ENCODE measurements at regions not wholly inside any gene's neighbourhood (a gene's known extent, or its start where the extent isn't known, plus 50 kb on each side); places are given as distances from the start of the nearest gene placed in this dataset.

DNA sequence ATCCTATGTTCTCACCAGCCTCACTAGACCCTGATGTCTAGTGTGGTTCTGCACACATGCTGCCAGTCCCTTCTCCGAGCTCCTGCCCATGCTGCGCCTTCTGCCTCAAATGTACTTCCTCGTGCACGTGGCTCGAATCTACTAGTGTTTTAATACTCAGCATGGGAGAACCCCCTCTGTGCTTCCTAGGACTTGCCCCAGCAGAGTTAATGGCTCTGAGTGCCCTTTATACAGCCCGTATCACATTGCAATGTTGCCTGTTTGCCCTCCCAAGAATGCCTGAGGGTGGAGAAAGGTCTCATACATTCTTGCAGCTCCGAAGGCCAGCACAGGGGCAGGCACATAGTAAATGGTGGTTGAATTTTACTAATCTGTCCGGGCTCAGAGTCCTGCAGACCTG lies 190.8 kb upstream of the NLRP1 start:
- no peaks in the 10 kb centered on the region for H3K36me3 ChIP-seq (ENCODE audit: control insufficient read depth, low read depth, low read length)
- H3K9me3 ChIP-seq (ENCODE audit: control insufficient read depth, low read depth, low read length): no peaks in the 10 kb centered on the region
- H3K4me1 ChIP-seq (ENCODE audit: control insufficient read depth, low read depth, low read length): peaks cover 7% of the 10 kb centered on the region
- H3K27me3 ChIP-seq (ENCODE audit: control insufficient read depth, insufficient read depth, low read length): no peaks in the 10 kb centered on the region
- no peak overlapping the region for H3K4me3 ChIP-seq (ENCODE audit: low read length)
- H3K27ac ChIP-seq (ENCODE audit: low read length): no peak overlapping the region
- H3K9ac ChIP-seq (ENCODE audit: low read length): no peak overlapping the region

DNA sequence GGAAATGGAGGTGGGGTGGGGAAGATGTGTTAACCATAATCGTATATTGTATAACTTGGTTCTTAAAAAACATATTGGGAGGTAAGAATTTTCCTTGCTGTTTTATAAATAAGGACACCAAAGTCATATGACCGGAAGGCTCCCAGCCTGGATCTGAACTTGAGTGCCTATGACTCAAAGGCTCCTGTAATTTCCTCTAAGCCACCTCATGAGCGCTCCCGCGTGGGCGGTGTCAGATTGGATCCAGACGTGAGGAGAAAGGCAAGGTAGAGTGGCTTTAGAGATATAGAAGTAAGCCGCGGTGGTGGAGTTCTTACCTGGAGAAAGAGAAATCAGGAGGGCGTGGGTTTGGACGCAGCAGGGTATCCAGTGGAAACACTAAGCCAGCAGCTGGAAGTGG lies 196.2 kb upstream of the NLRP1 start:
- no peak overlapping the region for H3K27ac ChIP-seq (ENCODE audit: low read length)
- H3K9me3 ChIP-seq (ENCODE audit: control insufficient read depth, low read depth, low read length): peaks cover 9% of the 10 kb centered on the region

DNA sequence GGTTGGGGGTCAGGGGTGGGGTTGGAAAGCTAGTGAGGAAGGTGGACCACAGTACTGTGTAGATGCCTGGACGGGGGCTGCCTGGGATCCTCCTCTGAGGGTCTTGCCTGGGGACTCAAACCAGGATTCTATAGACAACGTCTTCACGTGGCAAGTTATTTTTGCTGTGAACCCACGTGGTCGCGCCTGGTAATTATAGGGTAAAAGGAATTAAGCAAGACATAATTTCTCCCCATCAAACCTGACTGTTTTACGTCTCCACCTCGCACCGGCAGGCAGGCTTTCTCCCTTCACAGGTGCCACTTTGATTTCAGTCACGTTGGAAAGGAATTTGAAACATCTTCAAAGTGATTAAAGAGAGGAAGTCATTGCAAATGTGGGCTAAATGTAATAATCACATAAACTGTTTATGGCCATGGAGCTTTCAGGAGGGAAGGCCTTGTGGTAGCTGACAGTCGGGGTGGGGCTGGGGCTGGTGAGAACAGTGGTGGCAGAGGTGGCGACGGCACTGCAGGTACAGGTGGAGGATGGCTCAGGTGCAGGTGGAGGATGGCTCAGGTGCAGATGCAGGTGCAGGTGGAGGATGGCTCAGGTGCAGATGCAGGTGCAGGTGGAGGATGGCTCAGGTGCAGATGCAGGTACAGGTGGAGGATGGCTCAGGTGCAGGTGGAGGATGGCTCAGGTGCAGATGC lies 197.1 kb upstream of the NLRP1 start:
- no peak overlapping the region for H3K27ac ChIP-seq (ENCODE audit: low read length)
- H3K9me3 ChIP-seq (ENCODE audit: control insufficient read depth, low read depth, low read length): peaks cover 9% of the 10 kb centered on the region
- H3K27me3 ChIP-seq (ENCODE audit: control insufficient read depth, insufficient read depth, low read length): no peaks in the 10 kb centered on the region
- H3K4me3 ChIP-seq (ENCODE audit: low read length): no peak overlapping the region
- no peaks in the 10 kb centered on the region for H3K4me1 ChIP-seq (ENCODE audit: control insufficient read depth, low read depth, low read length)
- H3K9ac ChIP-seq (ENCODE audit: low read length): no peak overlapping the region
- no peaks in the 10 kb centered on the region for H3K36me3 ChIP-seq (ENCODE audit: control insufficient read depth, low read depth, low read length)

More for the DNA sequence above, 196.2 kb upstream of the NLRP1 start:
- no peaks in the 10 kb centered on the region for H3K36me3 ChIP-seq (ENCODE audit: control insufficient read depth, low read depth, low read length)
- no peak overlapping the region for H3K4me3 ChIP-seq (ENCODE audit: low read length)
- H3K27me3 ChIP-seq (ENCODE audit: control insufficient read depth, insufficient read depth, low read length): no peaks in the 10 kb centered on the region
- no peaks in the 10 kb centered on the region for H3K4me1 ChIP-seq (ENCODE audit: control insufficient read depth, low read depth, low read length)
- no peak overlapping the region for H3K9ac ChIP-seq (ENCODE audit: low read length)

DNA sequence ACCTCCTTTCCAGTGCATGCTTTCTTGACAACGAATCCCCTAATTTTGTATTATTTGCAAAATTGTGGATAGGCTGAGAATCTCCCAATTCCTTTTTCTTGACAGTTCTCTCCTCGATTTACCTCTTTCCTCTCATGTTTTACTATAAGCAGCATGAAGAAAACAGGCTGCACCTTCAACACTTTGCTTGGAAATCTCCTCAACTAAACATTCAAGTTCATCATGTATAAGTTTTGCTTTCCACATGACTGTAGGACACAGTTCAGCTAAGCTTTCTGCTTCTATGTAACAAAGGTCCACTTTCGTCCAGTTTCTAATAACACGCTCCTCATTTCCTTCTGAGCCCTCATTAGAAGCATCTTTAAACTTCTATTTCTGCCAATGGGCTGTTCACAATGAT lies 199.0 kb upstream of the NLRP1 start:
- no peak overlapping the region for H3K27ac ChIP-seq (ENCODE audit: low read length)
- no peak overlapping the region for H3K9ac ChIP-seq (ENCODE audit: low read length)
- H3K27me3 ChIP-seq (ENCODE audit: control insufficient read depth, insufficient read depth, low read length): no peaks in the 10 kb centered on the region
- H3K4me3 ChIP-seq (ENCODE audit: low read length): no peak overlapping the region
- H3K9me3 ChIP-seq (ENCODE audit: control insufficient read depth, low read depth, low read length): peaks cover 9% of the 10 kb centered on the region
- H3K36me3 ChIP-seq (ENCODE audit: control insufficient read depth, low read depth, low read length): no peaks in the 10 kb centered on the region
- no peaks in the 10 kb centered on the region for H3K4me1 ChIP-seq (ENCODE audit: control insufficient read depth, low read depth, low read length)

DNA sequence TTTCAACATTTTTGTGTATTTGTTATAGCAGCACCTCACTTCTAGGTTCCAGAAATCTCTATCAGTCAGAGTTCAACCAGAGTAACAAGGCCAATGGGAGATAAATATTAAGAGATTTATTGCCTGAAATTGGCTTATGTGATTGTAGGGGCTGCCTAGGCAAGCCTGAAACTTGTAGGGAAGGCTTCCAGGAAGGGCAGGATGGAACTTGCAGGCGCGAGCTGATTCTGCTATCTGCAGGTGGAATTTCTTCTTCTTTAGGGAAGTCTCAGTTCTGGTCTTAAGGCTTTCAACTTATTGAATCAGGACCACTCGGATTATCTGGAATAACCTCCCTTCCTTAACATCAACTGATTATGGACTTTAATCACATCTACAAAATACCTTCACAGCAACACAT lies 199.5 kb upstream of the NLRP1 start:
- no peaks in the 10 kb centered on the region for H3K27me3 ChIP-seq (ENCODE audit: control insufficient read depth, insufficient read depth, low read length)
- no peaks in the 10 kb centered on the region for H3K36me3 ChIP-seq (ENCODE audit: control insufficient read depth, low read depth, low read length)
- peaks cover 9% of the 10 kb centered on the region for H3K9me3 ChIP-seq (ENCODE audit: control insufficient read depth, low read depth, low read length)
- H3K4me3 ChIP-seq (ENCODE audit: low read length): no peak overlapping the region
- no peaks in the 10 kb centered on the region for H3K4me1 ChIP-seq (ENCODE audit: control insufficient read depth, low read depth, low read length)
- no peak overlapping the region for H3K9ac ChIP-seq (ENCODE audit: low read length)
- no peak overlapping the region for H3K27ac ChIP-seq (ENCODE audit: low read length)

DNA sequence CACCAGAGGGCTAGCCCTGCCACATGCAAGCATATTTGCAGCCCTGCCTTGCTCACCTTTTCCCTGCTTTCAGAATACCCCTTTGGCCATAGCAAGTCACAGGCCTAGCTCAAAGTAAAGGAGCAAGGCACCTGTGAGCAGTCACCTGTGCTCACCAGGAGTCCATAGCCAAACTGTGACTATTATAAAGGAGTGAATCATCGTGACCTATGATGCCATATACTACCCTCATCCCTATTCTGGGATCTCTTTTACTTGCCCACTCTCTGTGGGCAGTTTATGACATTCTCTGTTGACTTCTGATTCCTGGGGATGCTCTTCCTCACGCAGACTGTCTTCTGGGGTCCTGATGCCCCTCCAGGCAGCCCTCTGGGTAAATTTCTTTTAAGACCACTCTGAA lies 200.5 kb upstream of the NLRP1 start:
- Histone ChIP-seq H3K9ac (ENCODE audit: low read length) (no peak overlapping the region), H3K36me3 (ENCODE audit: control insufficient read depth, low read depth, low read length) (no peaks in the 10 kb centered on the region), H3K27ac (ENCODE audit: low read length) (no peak overlapping the region), H3K27me3 (ENCODE audit: control insufficient read depth, insufficient read depth, low read length) (no peaks in the 10 kb centered on the region), H3K4me1 (ENCODE audit: control insufficient read depth, low read depth, low read length) (peaks cover 3% of the 10 kb centered on the region), H3K9me3 (ENCODE audit: control insufficient read depth, low read depth, low read length) (peaks cover 9% of the 10 kb centered on the region), H3K4me3 (ENCODE audit: low read length) (no peak overlapping the region)

DNA sequence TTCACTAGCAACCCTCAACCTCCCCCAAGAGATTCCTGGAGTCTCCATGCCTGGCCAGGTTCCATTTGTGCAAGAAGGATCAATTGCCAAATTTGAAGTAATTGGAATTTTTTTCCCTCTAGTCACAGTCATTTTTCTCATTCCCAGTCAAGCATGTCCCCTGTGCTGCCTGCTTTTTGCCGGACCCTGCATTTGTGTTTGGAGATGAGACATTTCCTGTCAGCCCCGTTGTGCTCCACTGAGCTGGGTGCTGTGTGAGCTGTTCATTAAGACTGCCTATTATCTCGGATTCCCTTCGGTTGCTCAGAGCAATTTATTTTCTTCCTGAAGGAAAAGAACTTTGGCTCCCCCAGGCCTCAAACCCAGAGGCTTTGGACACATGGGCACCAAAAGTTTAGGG lies 201.0 kb upstream of the NLRP1 start:
- Histone ChIP-seq H3K36me3 (ENCODE audit: control insufficient read depth, low read depth, low read length) (no peaks in the 10 kb centered on the region), H3K9ac (ENCODE audit: low read length) (no peak overlapping the region), H3K27me3 (ENCODE audit: control insufficient read depth, insufficient read depth, low read length) (no peaks in the 10 kb centered on the region), H3K9me3 (ENCODE audit: control insufficient read depth, low read depth, low read length) (peaks cover 9% of the 10 kb centered on the region), H3K27ac (ENCODE audit: low read length) (no peak overlapping the region), H3K4me3 (ENCODE audit: low read length) (no peak overlapping the region), H3K4me1 (ENCODE audit: control insufficient read depth, low read depth, low read length) (peaks cover 6% of the 10 kb centered on the region)

DNA sequence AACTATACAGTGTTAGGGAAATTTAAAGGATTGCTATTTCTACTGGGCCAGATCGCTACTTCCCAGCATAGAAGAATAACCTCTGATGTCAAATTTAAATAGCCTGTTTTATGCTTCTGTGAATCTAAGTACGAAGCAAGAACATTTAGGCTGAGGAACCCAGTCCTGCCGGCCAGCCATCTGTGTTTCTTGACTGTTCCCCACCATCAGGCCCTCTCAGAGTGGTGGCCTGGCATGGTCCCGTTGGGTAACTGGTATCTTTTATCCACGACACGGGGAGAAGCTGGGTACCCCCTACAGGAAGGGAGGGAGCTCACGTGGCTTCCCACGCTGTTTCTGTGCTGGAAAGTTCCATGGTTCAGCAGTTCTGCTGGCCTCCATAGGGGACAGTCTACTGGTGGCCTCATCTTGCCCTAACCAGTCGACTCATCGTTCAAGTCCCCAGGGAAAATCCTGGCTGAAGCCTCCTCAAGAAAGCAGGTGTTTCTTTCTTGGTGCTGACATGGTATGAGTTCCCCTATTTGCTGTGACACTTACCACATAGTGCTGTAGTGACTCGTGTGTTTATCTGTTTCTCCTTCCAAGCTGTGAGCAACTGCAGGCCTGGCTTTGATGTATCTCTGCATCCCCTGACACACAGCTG lies 201.7 kb upstream of the NLRP1 start:
- Histone ChIP-seq H3K9me3 (ENCODE audit: control insufficient read depth, low read depth, low read length) (peaks cover 9% of the 10 kb centered on the region), H3K9ac (ENCODE audit: low read length) (no peak overlapping the region), H3K4me1 (ENCODE audit: control insufficient read depth, low read depth, low read length) (peaks cover 6% of the 10 kb centered on the region), H3K27ac (ENCODE audit: low read length) (no peak overlapping the region), H3K36me3 (ENCODE audit: control insufficient read depth, low read depth, low read length) (no peaks in the 10 kb centered on the region), H3K27me3 (ENCODE audit: control insufficient read depth, insufficient read depth, low read length) (no peaks in the 10 kb centered on the region), H3K4me3 (ENCODE audit: low read length) (no peak overlapping the region)

DNA sequence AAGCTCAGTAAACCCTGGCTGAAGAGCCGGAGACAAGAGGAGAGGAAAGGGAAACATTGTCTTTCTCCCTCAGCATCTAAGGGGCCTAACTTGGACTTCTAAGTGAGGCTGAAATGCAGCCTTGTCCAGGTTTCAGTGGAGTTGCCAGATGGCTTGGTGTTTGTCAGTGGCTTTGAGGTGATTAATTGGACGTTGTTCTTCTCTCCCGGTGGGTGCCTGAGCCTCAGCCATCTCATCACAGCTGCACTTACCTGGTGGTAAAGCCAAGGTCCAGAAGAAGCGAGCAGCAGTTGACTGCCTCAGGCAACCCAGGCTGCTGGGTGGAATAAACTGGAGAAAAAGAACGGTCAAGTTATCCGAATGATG lies 202.2 kb upstream of the NLRP1 start:
- Histone ChIP-seq H3K4me3 (ENCODE audit: low read length) (no peak overlapping the region), H3K27ac (ENCODE audit: low read length) (no peak overlapping the region), H3K4me1 (ENCODE audit: control insufficient read depth, low read depth, low read length) (peaks cover 6% of the 10 kb centered on the region), H3K36me3 (ENCODE audit: control insufficient read depth, low read depth, low read length) (no peaks in the 10 kb centered on the region), H3K9ac (ENCODE audit: low read length) (no peak overlapping the region), H3K27me3 (ENCODE audit: control insufficient read depth, insufficient read depth, low read length) (no peaks in the 10 kb centered on the region), H3K9me3 (ENCODE audit: control insufficient read depth, low read depth, low read length) (peaks cover 9% of the 10 kb centered on the region)

DNA sequence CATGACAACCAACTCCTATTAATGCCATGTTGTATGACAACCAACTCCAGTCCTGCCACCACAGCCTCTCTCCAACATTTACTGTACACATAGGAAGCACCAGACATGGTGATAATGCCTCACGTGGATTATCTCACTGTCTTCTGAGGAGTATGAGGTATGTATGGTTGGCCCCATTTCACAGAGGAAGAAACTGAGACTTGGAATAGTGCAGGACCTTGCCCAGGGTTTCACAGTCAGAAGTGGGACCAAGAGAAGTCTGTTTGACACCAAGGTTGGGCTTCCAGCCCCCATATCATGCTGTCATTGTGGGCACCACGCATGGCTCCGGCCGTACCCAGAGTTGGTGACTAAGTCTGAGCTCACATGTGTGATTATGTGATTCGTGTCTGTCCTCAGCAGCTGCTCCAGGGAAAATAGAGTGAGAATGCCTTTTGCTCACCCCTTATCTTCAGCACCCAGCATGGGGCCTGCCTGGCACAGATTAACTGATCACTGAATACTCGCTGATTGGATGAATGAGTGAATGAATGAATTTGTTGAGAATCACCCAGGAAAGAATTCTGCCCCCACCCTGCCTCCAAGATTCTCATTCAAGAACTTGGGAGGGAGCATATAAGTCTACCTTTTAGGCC lies 204.1 kb upstream of the NLRP1 start:
- H3K4me1 ChIP-seq (ENCODE audit: control insufficient read depth, low read depth, low read length): peaks cover 6% of the 10 kb centered on the region
- no peak overlapping the region for H3K27ac ChIP-seq (ENCODE audit: low read length)
- H3K9me3 ChIP-seq (ENCODE audit: control insufficient read depth, low read depth, low read length): peaks cover 2% of the 10 kb centered on the region
- no peak overlapping the region for H3K4me3 ChIP-seq (ENCODE audit: low read length)
- no peaks in the 10 kb centered on the region for H3K36me3 ChIP-seq (ENCODE audit: control insufficient read depth, low read depth, low read length)
- no peaks in the 10 kb centered on the region for H3K27me3 ChIP-seq (ENCODE audit: control insufficient read depth, insufficient read depth, low read length)
- no peak overlapping the region for H3K9ac ChIP-seq (ENCODE audit: low read length)

DNA sequence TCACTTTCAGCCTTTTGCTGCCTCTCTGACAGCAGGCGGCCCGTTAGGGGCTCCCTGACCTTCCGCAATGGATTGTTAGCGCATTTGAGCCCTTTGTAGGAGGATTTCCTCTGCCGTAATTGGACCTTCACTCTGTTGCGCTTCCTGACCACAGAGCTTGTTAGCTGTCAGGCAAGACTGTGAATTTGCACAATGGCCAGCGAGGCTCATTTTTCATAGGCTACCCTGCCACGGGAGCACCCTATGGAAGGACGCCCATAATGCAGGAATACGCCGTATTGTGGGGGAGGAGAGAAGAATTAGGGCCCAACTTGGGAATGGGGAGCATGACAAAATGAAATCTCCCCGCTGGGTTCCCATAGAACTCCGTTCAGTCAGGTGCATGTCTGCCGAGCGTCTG lies 205.2 kb upstream of the NLRP1 start:
- Histone ChIP-seq H3K9me3 (ENCODE audit: control insufficient read depth, low read depth, low read length) (no peaks in the 10 kb centered on the region), H3K4me1 (ENCODE audit: control insufficient read depth, low read depth, low read length) (peaks cover 6% of the 10 kb centered on the region), H3K27me3 (ENCODE audit: control insufficient read depth, insufficient read depth, low read length) (no peaks in the 10 kb centered on the region), H3K9ac (ENCODE audit: low read length) (no peak overlapping the region), H3K4me3 (ENCODE audit: low read length) (peak overlapping the region; percentile 21), H3K27ac (ENCODE audit: low read length) (no peak overlapping the region), H3K36me3 (ENCODE audit: control insufficient read depth, low read depth, low read length) (no peaks in the 10 kb centered on the region)

DNA sequence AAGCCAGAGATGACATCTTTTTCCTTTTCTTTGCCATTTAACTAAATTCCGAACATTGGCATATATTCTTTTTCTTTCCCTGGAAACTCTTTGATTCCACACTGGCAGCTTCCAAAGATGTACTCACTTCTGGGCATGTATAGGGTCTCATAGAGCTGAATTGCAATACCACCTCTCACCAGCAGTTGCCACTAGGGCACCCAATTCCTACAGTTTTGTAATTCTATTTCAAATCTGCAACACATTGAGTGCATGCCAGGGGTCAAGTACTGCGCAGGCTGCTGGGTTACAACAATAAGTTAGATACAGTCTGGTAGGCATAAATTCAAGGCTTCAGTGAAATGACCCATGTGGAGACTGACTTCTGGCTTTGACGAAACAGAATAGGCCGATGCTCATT lies 208.8 kb upstream of the NLRP1 start:
- Histone ChIP-seq H3K36me3 (ENCODE audit: control insufficient read depth, low read depth, low read length) (no peaks in the 10 kb centered on the region), H3K27ac (ENCODE audit: low read length) (no peak overlapping the region), H3K27me3 (ENCODE audit: control insufficient read depth, insufficient read depth, low read length) (no peaks in the 10 kb centered on the region), H3K4me1 (ENCODE audit: control insufficient read depth, low read depth, low read length) (peaks cover 20% of the 10 kb centered on the region), H3K4me3 (ENCODE audit: low read length) (no peak overlapping the region), H3K9me3 (ENCODE audit: control insufficient read depth, low read depth, low read length) (no peaks in the 10 kb centered on the region), H3K9ac (ENCODE audit: low read length) (no peak overlapping the region)
